Islet precursor cell (in vitro differentiated cells): ENCODE measurements at regions not wholly inside any gene's neighbourhood (a gene's known extent, or its start where the extent isn't known, plus 50 kb on each side); places are given as distances from the start of the nearest gene placed in this dataset.

Experiments used
- DNase-seq: peaks from one replicate; pipeline ENCODE4 v3.0.0-alpha.2; 2018

GRCh38 chrX:150308532-150309157 lies 54.5 kb upstream of the MAMLD1 start:
- peak; percentile 31 for DNase-seq

GRCh38 chrX:150310417-150310816 lies 52.7 kb upstream of the MAMLD1 start:
- peak; percentile 14 for DNase-seq

- DNase-seq, result no peak
Measured at GRCh38 chrX:150310881-150311280, 52.2 kb upstream of the MAMLD1 start.

GRCh38 chrX:150312931-150313330 lies 50.2 kb upstream of the MAMLD1 start:
- DNase-seq, result peak; percentile 20
